Prostate gland (tissue), 2 donors: ENCODE measurements at regions not wholly inside any gene's neighbourhood (a gene's known extent, or its start where the extent isn't known, plus 50 kb on each side); places are given as distances from the start of the nearest gene placed in this dataset.

Source experiments
- DNase-seq: peaks from one replicate; pipeline ENCODE4 v3.0.0-alpha.2; 2019; ENCODE audit warnings: low spot score
- H3K27ac ChIP-seq, 2 donors: fragments of 200-600 bp; sonication (generic); 2 replicates each; pipeline ENCODE4 v1.5.1; 2017 to 2019
- H3K27me3 ChIP-seq: fragments of 200-600 bp; sonication (generic); replicated peaks from 2 replicates; pipeline ENCODE4 v1.5.1; 2019; ENCODE audit not compliant: insufficient read depth
- H3K36me3 ChIP-seq, 2 donors: fragments of 200-600 bp; sonication (generic); 1 replicate in 1 of 2; 2 replicates in 1 of 2; pipeline versions ENCODE4 v1.5.1 to v1.8.1; 2017 to 2019
- H3K4me1 ChIP-seq: fragments of 200-600 bp; sonication (generic); replicated peaks from 2 replicates; pipeline ENCODE4 v1.5.1; 2019
- H3K4me3 ChIP-seq, 2 donors: fragments of 200-600 bp; sonication (generic); 2 replicates each; pipeline ENCODE4 v1.5.1; 2017 to 2019
- H3K9me3 ChIP-seq: fragments of 200-600 bp; sonication (generic); 2 replicates; pipeline ENCODE4 v1.5.1; 2017
- CTCF ChIP-seq, 4 experiments: fragments of 200-600 bp in 2 of 4; fragments of 450-650 bp in 2 of 4; sonication (generic) in 2 of 4; IDR thresholded peaks; 1 replicate in 3 of 4; 2 replicates in 1 of 4; pipeline ENCODE4 v1.5.1; 2016 to 2019; ENCODE audit warnings: antibody characterized with exemption in 4 of 4, mild to moderate bottlenecking in 2 of 4, moderate library complexity in 2 of 4
- POLR2A ChIP-seq: fragments of 450-650 bp; IDR thresholded peaks from one replicate; pipeline ENCODE4 v1.6.1; 2016; ENCODE audit warnings: antibody characterized with exemption, mild to moderate bottlenecking
- POLR2AphosphoS5 ChIP-seq: sonication (generic); formaldehyde crosslinking; IDR thresholded peaks from one replicate; pipeline ENCODE4 v1.6.1; 2017; ENCODE audit warnings: antibody characterized with exemption
- WGBS: methylation state at CpG from one replicate; pipeline ENCODE4 v1.1.5; 2018; 5-methylcytosine and 5-hydroxymethylcytosine counted together
- intact Hi-C: fragments of 100-400 bp; cut with DNase I; formaldehyde crosslinking; loops from one replicate; pipeline ENCODE4 v1.14.2; 2022

DNA sequence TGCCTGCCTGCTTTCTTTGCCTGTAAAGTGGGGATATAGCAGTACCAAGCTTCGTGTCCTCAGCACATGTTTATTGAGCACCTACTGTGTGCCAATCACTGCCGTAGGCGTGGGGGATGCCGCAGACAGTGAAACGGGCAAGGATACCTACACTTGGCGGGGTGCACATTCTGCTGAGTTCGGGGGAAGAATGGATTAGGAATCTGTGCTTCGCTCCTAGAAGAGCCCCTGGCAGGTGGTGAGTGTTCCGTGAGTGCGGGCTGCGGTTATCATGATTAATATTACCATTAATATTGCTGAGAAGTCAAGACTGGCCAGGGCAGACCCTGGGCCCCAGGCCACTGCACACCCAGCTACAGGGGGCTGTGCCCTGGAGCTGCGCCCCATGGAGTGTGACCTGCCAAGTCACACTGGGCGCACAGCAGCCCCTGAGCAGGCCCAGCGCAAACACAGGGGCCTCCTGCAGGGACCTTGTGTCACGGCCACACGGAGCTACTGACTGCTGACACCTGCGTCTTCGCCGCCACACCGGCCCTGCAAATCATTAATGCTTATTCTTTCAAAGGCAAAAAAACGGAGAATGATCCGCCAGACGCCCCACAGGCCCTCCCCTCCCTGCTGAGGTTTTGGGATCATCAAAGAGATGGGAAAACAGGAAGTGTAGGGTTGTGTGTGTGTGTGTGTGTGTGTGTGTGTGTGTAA lies 213.4 kb upstream of the GSE1 start:
- no peaks in the 10 kb centered on the region for H3K27me3 ChIP-seq
- WGBS: 86% methylated on average over 23 of the region's 23 CpGs
- H3K9me3 ChIP-seq: no peaks in the 10 kb centered on the region
- no peak overlapping the region for H3K27ac ChIP-seq
- no peak for TF ChIP-seq POLR2A
- no peak for TF ChIP-seq CTCF (IDR thresholded peaks at IDR 0.05)
- no peak for TF ChIP-seq POLR2AphosphoS5
- peaks cover 8% of the 10 kb centered on the region for H3K4me1 ChIP-seq
- no peak overlapping the region for H3K4me3 ChIP-seq
- intact Hi-C loops: loop anchor here (10.0 kb wide), 1 partner anchor 215 kb away; the partner anchor contains the start of gene GSE1
- H3K36me3 ChIP-seq: no peaks in the 10 kb centered on the region
- no peak for DNase-seq

DNA sequence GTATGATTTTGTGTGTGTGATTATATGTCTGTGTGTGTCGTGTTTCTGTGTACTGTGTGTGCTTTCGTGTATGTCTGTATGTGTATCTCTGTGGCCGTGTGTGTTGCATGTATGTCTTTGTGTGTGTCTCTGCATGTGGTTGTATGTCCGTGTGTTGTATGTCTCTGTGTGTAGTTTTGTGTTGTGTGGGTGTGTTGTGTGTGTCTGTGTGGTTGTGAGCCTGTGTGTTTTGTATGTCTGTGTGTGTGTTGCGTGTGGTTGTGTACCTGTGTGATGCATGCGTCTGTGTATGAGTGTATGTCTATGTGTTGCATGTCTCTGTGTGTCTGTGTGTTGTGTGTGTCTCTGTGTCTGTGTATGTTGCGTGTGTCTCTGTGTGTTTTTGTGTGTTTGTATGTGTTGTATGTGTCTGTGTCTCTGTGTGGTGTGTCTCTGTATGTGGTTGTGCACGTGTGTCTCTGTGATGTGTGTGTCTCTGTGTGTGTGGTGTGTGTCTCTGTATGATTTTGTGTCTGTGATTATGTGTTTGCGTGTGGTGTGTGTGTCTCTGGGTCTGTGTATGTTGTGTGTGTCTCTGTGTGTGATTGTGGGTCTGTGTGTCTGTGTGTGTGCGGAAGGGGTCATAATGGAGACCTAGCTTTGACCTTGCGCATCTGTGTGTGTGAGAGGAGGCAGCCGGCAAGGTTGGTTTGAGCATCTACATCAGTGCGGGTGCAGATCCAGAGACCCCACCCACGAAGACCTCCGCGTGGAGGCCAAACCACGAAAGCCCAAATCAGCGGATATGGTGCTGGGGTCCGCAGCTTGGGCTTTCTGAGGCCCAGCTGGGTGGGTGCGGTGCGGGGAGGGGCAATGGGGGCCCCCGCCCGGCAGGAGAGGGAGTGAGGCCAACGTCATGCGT lies 212.6 kb upstream of the GSE1 start:
- Histone ChIP-seq H3K4me3 (no peak overlapping the region), H3K27ac (no peak overlapping the region), H3K4me1 (peaks cover 8% of the 10 kb centered on the region), H3K9me3 (no peaks in the 10 kb centered on the region), H3K36me3 (no peaks in the 10 kb centered on the region), H3K27me3 (no peaks in the 10 kb centered on the region)
- 86% methylated on average over 25 of the region's 25 CpGs for WGBS
- DNase-seq: no peak
- no peak for TF ChIP-seq CTCF (IDR thresholded peaks at IDR 0.05)
- no peak for TF ChIP-seq POLR2A
- no peak for TF ChIP-seq POLR2AphosphoS5
- intact Hi-C loops: no loop called here

GRCh38 chr16:85401370-85401916 lies 211.7 kb upstream of the GSE1 start:
- H3K4me1 ChIP-seq: peaks cover under 1% of the 10 kb centered on the region
- DNase-seq: no peak
- intact Hi-C loops: no loop called here
- no peaks in the 10 kb centered on the region for H3K9me3 ChIP-seq
- no peak overlapping the region for H3K4me3 ChIP-seq
- WGBS: 85% methylated on average over 16 of the region's 16 CpGs
- no peak overlapping the region for H3K27ac ChIP-seq
- H3K27me3 ChIP-seq: no peaks in the 10 kb centered on the region
- TF ChIP-seq POLR2AphosphoS5 (no peak), CTCF (IDR thresholded peaks at IDR 0.05) (no peak), POLR2A (no peak)
- H3K36me3 ChIP-seq: no peaks in the 10 kb centered on the region

DNA sequence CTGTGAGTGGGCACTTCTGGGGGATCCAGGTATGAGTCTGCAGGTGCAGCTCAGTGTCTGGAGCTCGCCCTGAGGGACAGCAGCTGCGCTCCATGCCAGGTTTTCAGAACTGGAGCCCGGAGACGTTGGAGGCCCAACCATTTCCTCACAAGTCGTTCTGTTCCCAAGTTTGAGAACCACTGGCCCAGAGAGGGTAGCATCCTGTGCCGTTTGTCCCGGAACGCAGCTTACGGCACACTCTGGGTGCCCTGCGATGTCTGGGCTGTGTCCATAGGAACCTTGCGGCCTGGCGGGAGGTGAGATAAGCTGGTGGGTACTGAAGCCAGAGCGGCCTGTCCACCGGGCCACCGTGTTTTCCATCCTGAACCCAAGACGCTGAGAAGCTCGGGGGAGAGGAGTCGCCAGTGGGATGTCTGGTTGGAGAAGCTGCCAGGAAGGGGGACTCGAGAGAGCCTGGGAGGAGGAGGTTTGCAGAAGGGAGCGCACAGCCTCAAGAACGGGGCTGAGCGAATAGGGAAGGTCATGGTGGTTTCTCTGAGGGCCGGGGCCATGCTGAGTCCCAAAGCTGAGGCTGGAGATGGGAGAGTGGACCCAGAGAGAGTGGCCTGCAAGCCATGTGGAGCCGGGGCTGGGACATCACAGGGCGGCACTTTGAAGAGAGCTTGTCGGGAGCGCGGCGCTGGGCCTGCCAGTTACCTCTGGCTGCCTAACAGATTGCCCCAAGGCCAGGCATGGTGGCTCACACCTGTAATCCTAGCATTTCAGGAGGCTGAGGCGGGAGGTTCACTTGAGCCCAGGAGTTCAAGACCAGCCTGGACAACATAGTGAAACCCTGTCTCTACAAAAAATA lies 211.0 kb upstream of the GSE1 start:
- WGBS: 92% methylated on average over 30 of the region's 30 CpGs
- TF ChIP-seq POLR2AphosphoS5 (no peak), CTCF (IDR thresholded peaks at IDR 0.05) (no peak), POLR2A (no peak)
- DNase-seq: no peak

More for the DNA sequence above, 211.0 kb upstream of the GSE1 start:
- Histone ChIP-seq H3K4me3 (no peak overlapping the region), H3K36me3 (no peaks in the 10 kb centered on the region), H3K27ac (no peak overlapping the region), H3K4me1 (no peaks in the 10 kb centered on the region), H3K9me3 (no peaks in the 10 kb centered on the region), H3K27me3 (no peaks in the 10 kb centered on the region)
- intact Hi-C loops: no loop called here
